Fibroblast of lung (primary cell): ENCODE measurements at regions not wholly inside any gene's neighbourhood (a gene's known extent, or its start where the extent isn't known, plus 50 kb on each side); places are given as distances from the start of the nearest gene placed in this dataset.
A peak's percentile ranks its signal among the peaks of the same experiment; 100 is the strongest.

Experiments used
- DNase-seq, 2 donors: peaks; one replicate each; pipeline versions ENCODE4 v3.0.0 to v3.0.0-alpha.2; 2010; ENCODE audit warnings: low read depth in 2 of 2
- H2AFZ ChIP-seq: 2 replicates; pipeline ENCODE4 v1.5.1; 2012; ENCODE audit warnings: low read length, control low read depth, inconsistent platforms
- H3K27ac ChIP-seq: 2 replicates; pipeline ENCODE4 v1.5.1; 2011; ENCODE audit warnings: low read length, control low read depth; ENCODE audit not compliant: insufficient read depth
- H3K27me3 ChIP-seq: 2 replicates; pipeline ENCODE4 v1.5.1; 2011; ENCODE audit warnings: mild to moderate bottlenecking, low read length; ENCODE audit not compliant: control insufficient read depth, insufficient read depth
- H3K36me3 ChIP-seq: 2 replicates; pipeline ENCODE4 v1.5.1; 2011; ENCODE audit warnings: low read length; ENCODE audit not compliant: control insufficient read depth, insufficient read depth
- H3K4me1 ChIP-seq: 2 replicates; pipeline ENCODE4 v1.5.1; 2011; ENCODE audit warnings: low read length; ENCODE audit not compliant: control insufficient read depth, insufficient read depth; ENCODE audit errors: extremely low read depth
- H3K4me2 ChIP-seq: 2 replicates; pipeline ENCODE4 v1.5.1; 2011; ENCODE audit warnings: low read length, control low read depth; ENCODE audit not compliant: insufficient read depth; ENCODE audit errors: extremely low read depth
- H3K4me3 ChIP-seq, 4 experiments: fragments of 200-600 bp in 1 of 4; sonication (generic) in 1 of 4; replicated peaks in 1 of 4; 2 replicates each; pipeline ENCODE4 v1.5.1; 2011 to 2016; ENCODE audit warnings: low read length in 4 of 4, low read depth in 3 of 4, mild to moderate bottlenecking in 3 of 4, control low read depth in 2 of 4, inconsistent platforms in 1 of 4, mixed read lengths in 1 of 4; ENCODE audit not compliant: insufficient read depth in 1 of 4; ENCODE audit errors: control extremely low read depth in 1 of 4
- H3K79me2 ChIP-seq: 2 replicates; pipeline ENCODE4 v1.5.1; 2012; ENCODE audit warnings: mild to moderate bottlenecking, low read length, inconsistent platforms; ENCODE audit not compliant: control insufficient read depth, insufficient read depth
- H3K9ac ChIP-seq: 2 replicates; pipeline ENCODE4 v1.5.1; 2011; ENCODE audit warnings: mild to moderate bottlenecking, low read length, control low read depth; ENCODE audit not compliant: insufficient read depth
- H3K9me3 ChIP-seq: 2 replicates; pipeline ENCODE4 v1.5.1; 2012; ENCODE audit warnings: low read depth, low read length; ENCODE audit not compliant: control insufficient read depth, insufficient read depth
- H4K20me1 ChIP-seq: 2 replicates; pipeline ENCODE4 v1.5.1; 2011; ENCODE audit warnings: low read length; ENCODE audit not compliant: control insufficient read depth, insufficient read depth; ENCODE audit errors: extremely low read depth
- EZH2 ChIP-seq: IDR thresholded peaks from 2 replicates; pipeline ENCODE4 v1.5.1; 2012; ENCODE audit warnings: low read length, control low read depth, mild to moderate bottlenecking; ENCODE audit errors: missing control alignments
- TF ChIP-seq, protein P1 (sequence below), 2 donors: IDR thresholded peaks in 1 of 2; conservative IDR thresholded peaks in 1 of 2; 1 replicate in 1 of 2; 2 replicates in 1 of 2; pipeline ENCODE4 v1.5.1; 2011 to 2012; ENCODE audit warnings: low read length in 2 of 2, control low read depth in 1 of 2, inconsistent platforms in 1 of 2, low read depth in 1 of 2, mild to moderate bottlenecking in 1 of 2

- Histone ChIP-seq H3K27ac (no peak overlapping the region), H3K9ac (no peak overlapping the region), H3K79me2 (no peaks in the 10 kb centered on the region), H2AFZ (no peak overlapping the region), H3K36me3 (no peaks in the 10 kb centered on the region), H4K20me1 (no peaks in the 10 kb centered on the region), H3K4me2 (peak overlapping the region; percentile 8), H3K9me3 (no peaks in the 10 kb centered on the region), H3K27me3 (no peaks in the 10 kb centered on the region), H3K4me1 (no peaks in the 10 kb centered on the region), H3K4me3 (no peak overlapping the region)
- TF ChIP-seq, protein P1, sequence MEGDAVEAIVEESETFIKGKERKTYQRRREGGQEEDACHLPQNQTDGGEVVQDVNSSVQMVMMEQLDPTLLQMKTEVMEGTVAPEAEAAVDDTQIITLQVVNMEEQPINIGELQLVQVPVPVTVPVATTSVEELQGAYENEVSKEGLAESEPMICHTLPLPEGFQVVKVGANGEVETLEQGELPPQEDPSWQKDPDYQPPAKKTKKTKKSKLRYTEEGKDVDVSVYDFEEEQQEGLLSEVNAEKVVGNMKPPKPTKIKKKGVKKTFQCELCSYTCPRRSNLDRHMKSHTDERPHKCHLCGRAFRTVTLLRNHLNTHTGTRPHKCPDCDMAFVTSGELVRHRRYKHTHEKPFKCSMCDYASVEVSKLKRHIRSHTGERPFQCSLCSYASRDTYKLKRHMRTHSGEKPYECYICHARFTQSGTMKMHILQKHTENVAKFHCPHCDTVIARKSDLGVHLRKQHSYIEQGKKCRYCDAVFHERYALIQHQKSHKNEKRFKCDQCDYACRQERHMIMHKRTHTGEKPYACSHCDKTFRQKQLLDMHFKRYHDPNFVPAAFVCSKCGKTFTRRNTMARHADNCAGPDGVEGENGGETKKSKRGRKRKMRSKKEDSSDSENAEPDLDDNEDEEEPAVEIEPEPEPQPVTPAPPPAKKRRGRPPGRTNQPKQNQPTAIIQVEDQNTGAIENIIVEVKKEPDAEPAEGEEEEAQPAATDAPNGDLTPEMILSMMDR (conservative IDR thresholded peaks at IDR 0.05 in 1 of 2, IDR thresholded peaks at IDR 0.05 in 1 of 2; ENCODE audit: low read depth in 1 of 2, low read length in 2 of 2): no peak
- TF ChIP-seq EZH2: no peak
- peak; percentile 69 to 72 for DNase-seq
Observed at GRCh38 chr9:115847216-115847615, 306.4 kb upstream of the PAPPA start.

GRCh38 chr9:115849679-115850412 lies 303.7 kb upstream of the PAPPA start:
- no peak overlapping the region for H3K4me3 ChIP-seq
- H3K27ac ChIP-seq: no peak overlapping the region
- H3K27me3 ChIP-seq: no peaks in the 10 kb centered on the region
- H3K9me3 ChIP-seq: no peaks in the 10 kb centered on the region
- no peaks in the 10 kb centered on the region for H3K36me3 ChIP-seq
- peak overlapping the region; percentile 17 for H3K4me2 ChIP-seq
- H4K20me1 ChIP-seq: no peaks in the 10 kb centered on the region
- H3K9ac ChIP-seq: no peak overlapping the region
- no peaks in the 10 kb centered on the region for H3K79me2 ChIP-seq
- H3K4me1 ChIP-seq: no peaks in the 10 kb centered on the region
- H2AFZ ChIP-seq: no peak overlapping the region
- TF ChIP-seq EZH2: no peak
- TF ChIP-seq, protein P1 (conservative IDR thresholded peaks at IDR 0.05 in 1 of 2, IDR thresholded peaks at IDR 0.05 in 1 of 2; ENCODE audit: low read depth in 1 of 2, low read length in 2 of 2): no peak
- DNase-seq: peak; percentile 17 to 37

GRCh38 chr9:115850548-115851304 lies 302.9 kb upstream of the PAPPA start:
- H3K4me3 ChIP-seq: no peak overlapping the region
- H4K20me1 ChIP-seq: no peaks in the 10 kb centered on the region
- DNase-seq: peak; percentile 81 to 82
- H3K27ac ChIP-seq: no peak overlapping the region
- H3K79me2 ChIP-seq: no peaks in the 10 kb centered on the region
- H2AFZ ChIP-seq: no peak overlapping the region
- peak overlapping the region; percentile 11 for H3K4me2 ChIP-seq
- TF ChIP-seq, protein P1 (conservative IDR thresholded peaks at IDR 0.05 in 1 of 2, IDR thresholded peaks at IDR 0.05 in 1 of 2; ENCODE audit: low read depth in 1 of 2, low read length in 2 of 2): no peak
- TF ChIP-seq EZH2: no peak
- H3K9me3 ChIP-seq: no peaks in the 10 kb centered on the region
- no peak overlapping the region for H3K9ac ChIP-seq
- H3K27me3 ChIP-seq: no peaks in the 10 kb centered on the region
- H3K4me1 ChIP-seq: peaks cover under 1% of the 10 kb centered on the region
- H3K36me3 ChIP-seq: no peaks in the 10 kb centered on the region
